CD14-positive monocyte (primary cell): ENCODE measurements at regions not wholly inside any gene's neighbourhood (a gene's known extent, or its start where the extent isn't known, plus 50 kb on each side); places are given as distances from the start of the nearest gene placed in this dataset.

Experiments
- DNase-seq, 3 donors: peaks; one replicate each; pipeline ENCODE4 v3.0.0-alpha.2; 2011 to 2022
- H2AFZ ChIP-seq: 2 replicates; pipeline ENCODE4 v1.6.0; 2012; ENCODE audit warnings: mild to moderate bottlenecking, low read depth, low read length, inconsistent platforms; ENCODE audit not compliant: insufficient read depth, poor library complexity, severe bottlenecking
- H3K27ac ChIP-seq, 2 donors: 1 replicate in 1 of 2; 2 replicates in 1 of 2; pipeline ENCODE4 v1.5.1; 2012 to 2013; ENCODE audit warnings: low read length in 2 of 2, control low read depth in 1 of 2, inconsistent platforms in 1 of 2, low read depth in 1 of 2, mild to moderate bottlenecking in 1 of 2
- H3K27me3 ChIP-seq, 2 donors: one replicate each; pipeline versions ENCODE4 v1.6.0 to v1.6.1; 2011 to 2013; ENCODE audit warnings: low read length in 2 of 2; ENCODE audit not compliant: control insufficient read depth in 2 of 2, insufficient read depth in 2 of 2
- H3K36me3 ChIP-seq, 2 donors: replicated peaks in 1 of 2; 1 replicate in 1 of 2; 2 replicates in 1 of 2; pipeline versions ENCODE4 v1.5.1 to v1.6.1; 2012 to 2013; ENCODE audit warnings: low read length in 2 of 2, control low read depth in 1 of 2, inconsistent platforms in 1 of 2, mild to moderate bottlenecking in 1 of 2; ENCODE audit not compliant: insufficient read depth in 2 of 2, control insufficient read depth in 1 of 2
- H3K4me1 ChIP-seq, 2 donors: 1 replicate in 1 of 2; 2 replicates in 1 of 2; pipeline versions ENCODE4 v1.5.1 to v1.6.1; 2012 to 2013; ENCODE audit warnings: low read length in 2 of 2, control low read depth in 1 of 2, inconsistent platforms in 1 of 2, mild to moderate bottlenecking in 1 of 2, moderate library complexity in 1 of 2; ENCODE audit not compliant: insufficient read depth in 2 of 2, control insufficient read depth in 1 of 2
- H3K4me2 ChIP-seq: replicated peaks from 2 replicates; pipeline ENCODE3; 2012; ENCODE audit warnings: low read length, moderate library complexity, mild to moderate bottlenecking; ENCODE audit not compliant: poor library complexity, severe bottlenecking; ENCODE audit errors: extremely low read depth
- H3K4me3 ChIP-seq, 3 experiments: fragments of 200-600 bp in 1 of 3; sonication (generic) in 1 of 3; replicated peaks in 1 of 3; 1 replicate in 2 of 3; 2 replicates in 1 of 3; pipeline ENCODE4 v1.5.1; 2011 to 2013; ENCODE audit warnings: low read length in 3 of 3, mild to moderate bottlenecking in 3 of 3, control low read depth in 2 of 3, low read depth in 2 of 3, inconsistent platforms in 1 of 3, moderate library complexity in 1 of 3
- H3K79me2 ChIP-seq: 2 replicates; pipeline ENCODE4 v1.6.0; 2012; ENCODE audit warnings: mild to moderate bottlenecking, control low read depth, inconsistent platforms, low read length, moderate library complexity; ENCODE audit not compliant: insufficient read depth
- H3K9ac ChIP-seq: 2 replicates; pipeline ENCODE4 v1.6.0; 2017; ENCODE audit warnings: low read length, mild to moderate bottlenecking; ENCODE audit not compliant: insufficient read depth, poor library complexity, severe bottlenecking
- H3K9me3 ChIP-seq, 2 donors: replicated peaks in 1 of 2; 1 replicate in 1 of 2; 2 replicates in 1 of 2; pipeline versions ENCODE4 v1.5.1 to v1.6.1; 2012 to 2013; ENCODE audit warnings: low read length in 2 of 2, control low read depth in 1 of 2; ENCODE audit not compliant: control insufficient read depth in 1 of 2, insufficient read depth in 1 of 2
- H4K20me1 ChIP-seq: 2 replicates; pipeline ENCODE4 v1.6.0; 2012; ENCODE audit warnings: mild to moderate bottlenecking, low read length, control low read depth, moderate library complexity; ENCODE audit not compliant: insufficient read depth
- H3K27ac Mint-ChIP-seq, 7 donors: one replicate each; pipeline ENCODE4 v1.8.0; 2020; ENCODE audit warnings: mild to moderate bottlenecking in 7 of 7, mixed read lengths in 7 of 7, moderate library complexity in 6 of 7, inconsistent platforms in 2 of 7
- H3K27me3 Mint-ChIP-seq, 3 donors: one replicate each; pipeline ENCODE4 v1.8.0; 2021 to 2022; ENCODE audit warnings: low read depth in 3 of 3, mild to moderate bottlenecking in 3 of 3, mixed read lengths in 3 of 3, moderate library complexity in 3 of 3, inconsistent platforms in 1 of 3
- H3K36me3 Mint-ChIP-seq, 2 donors: one replicate each; pipeline ENCODE4 v1.8.0; 2020; ENCODE audit warnings: mixed read lengths in 2 of 2, inconsistent platforms in 1 of 2, mild to moderate bottlenecking in 1 of 2
- H3K4me1 Mint-ChIP-seq: one replicate; pipeline ENCODE4 v1.8.0; 2020; ENCODE audit warnings: mild to moderate bottlenecking, mixed read lengths
- H3K4me3 Mint-ChIP-seq, 2 donors: one replicate each; pipeline ENCODE4 v1.8.0; 2020; ENCODE audit warnings: mild to moderate bottlenecking in 2 of 2, mixed read lengths in 2 of 2, moderate library complexity in 1 of 2
- H3K9me3 Mint-ChIP-seq, 7 donors: one replicate each; pipeline ENCODE4 v1.8.0; 2020 to 2022; ENCODE audit warnings: mixed read lengths in 7 of 7, mild to moderate bottlenecking in 6 of 7, moderate library complexity in 6 of 7, inconsistent platforms in 2 of 7
- CTCF ChIP-seq: fragments of 200-600 bp; IDR thresholded peaks from one replicate; pipeline ENCODE4 v1.8.0; 2022; ENCODE audit warnings: antibody characterized with exemption, mild to moderate bottlenecking
- WGBS: methylation state at CpG from one replicate; pipeline ENCODE4 v1.1.5; 2013; ENCODE audit warnings: missing lambda C conversion rate; ENCODE audit not compliant: insufficient coverage; 5-methylcytosine and 5-hydroxymethylcytosine counted together
- intact Hi-C, 2 donors: fragments of 100-400 bp; cut with micrococcal nuclease; formaldehyde crosslinking; loops; one replicate each; pipeline versions ENCODE4 v1.15.0 to v1.15.1; 2023

- TF ChIP-seq CTCF, result no peak
- no peaks in the 10 kb centered on the region for H3K4me1 Mint-ChIP-seq
- Histone ChIP-seq H3K4me2 (no peak overlapping the region), H3K36me3 (no peaks in the 10 kb centered on the region), H3K9me3 (peaks cover 10 to 11% of the 10 kb centered on the region in 2 donors), H4K20me1 (no peaks in the 10 kb centered on the region), H3K27ac (no peak overlapping the region), H2AFZ (no peak overlapping the region), H3K27me3 (no peaks in the 10 kb centered on the region), H3K4me3 (no peak overlapping the region), H3K9ac (no peak overlapping the region), H3K4me1 (no peaks in the 10 kb centered on the region), H3K79me2 (no peaks in the 10 kb centered on the region)
- no peak overlapping the region for H3K27ac Mint-ChIP-seq
- H3K36me3 Mint-ChIP-seq, result no peaks in the 10 kb centered on the region
- WGBS, result 96% methylated on average over 4 of the region's 7 CpGs
- no peak for DNase-seq
- intact Hi-C loops, result no loop called here
- no peak overlapping the region for H3K4me3 Mint-ChIP-seq
- H3K27me3 Mint-ChIP-seq, result peaks cover 0 to 7% (median 2%) of the 10 kb centered on the region in 3 donors
- H3K9me3 Mint-ChIP-seq, result peaks cover 7 to 18% (median 10%) of the 10 kb centered on the region in 7 donors
Observed at GRCh38 chr10:78332012-78332411, 298.3 kb downstream of the RPS24 start.

DNA sequence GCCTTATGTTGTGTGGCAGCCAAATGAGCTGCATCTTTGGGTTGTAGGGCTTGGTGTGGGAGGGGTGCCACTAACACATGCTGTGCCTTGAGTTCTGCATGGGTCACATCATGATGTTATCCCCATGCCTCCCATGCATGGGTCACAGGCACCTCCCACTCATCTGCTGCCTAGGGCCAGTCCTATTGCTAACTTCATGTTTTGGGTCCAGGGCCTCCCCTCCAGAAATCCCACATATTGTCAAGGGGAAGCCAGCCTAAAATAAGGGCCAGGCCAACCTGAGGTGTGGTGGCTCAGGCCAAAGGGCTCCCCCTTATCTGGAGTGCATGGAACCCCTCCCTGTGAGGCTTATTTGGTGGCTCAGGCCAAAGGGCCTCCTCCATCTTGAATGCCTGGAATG lies 299.0 kb downstream of the RPS24 start:
- H3K36me3 ChIP-seq, result no peaks in the 10 kb centered on the region
- no peak overlapping the region for H3K4me2 ChIP-seq
- H3K4me1 Mint-ChIP-seq, result no peaks in the 10 kb centered on the region
- no peak for TF ChIP-seq CTCF
- no peaks in the 10 kb centered on the region for H3K36me3 Mint-ChIP-seq
- no peaks in the 10 kb centered on the region for H3K27me3 ChIP-seq
- H3K27ac ChIP-seq, result no peak overlapping the region
- H3K4me3 ChIP-seq, result no peak overlapping the region
- H3K9me3 Mint-ChIP-seq, result peaks cover 2 to 13% (median 5%) of the 10 kb centered on the region in 7 donors
- H3K4me1 ChIP-seq, result no peaks in the 10 kb centered on the region
- no peak overlapping the region for H3K9ac ChIP-seq
- DNase-seq, result no peak
- no peak overlapping the region for H3K4me3 Mint-ChIP-seq
- peaks cover 0 to 7% (median 2%) of the 10 kb centered on the region in 3 donors for H3K27me3 Mint-ChIP-seq
- H4K20me1 ChIP-seq, result no peaks in the 10 kb centered on the region
- intact Hi-C loops, result no loop called here
- no peaks in the 10 kb centered on the region for H3K79me2 ChIP-seq
- H3K27ac Mint-ChIP-seq, result no peak overlapping the region
- peaks cover 4 to 7% of the 10 kb centered on the region in 2 donors for H3K9me3 ChIP-seq
- H2AFZ ChIP-seq, result no peak overlapping the region
